ENCODE measurements at regions not wholly inside any gene's neighbourhood (a gene's known extent, or its start where the extent isn't known, plus 50 kb on each side); places are given as distances from the start of the nearest gene placed in this dataset.

DNA sequence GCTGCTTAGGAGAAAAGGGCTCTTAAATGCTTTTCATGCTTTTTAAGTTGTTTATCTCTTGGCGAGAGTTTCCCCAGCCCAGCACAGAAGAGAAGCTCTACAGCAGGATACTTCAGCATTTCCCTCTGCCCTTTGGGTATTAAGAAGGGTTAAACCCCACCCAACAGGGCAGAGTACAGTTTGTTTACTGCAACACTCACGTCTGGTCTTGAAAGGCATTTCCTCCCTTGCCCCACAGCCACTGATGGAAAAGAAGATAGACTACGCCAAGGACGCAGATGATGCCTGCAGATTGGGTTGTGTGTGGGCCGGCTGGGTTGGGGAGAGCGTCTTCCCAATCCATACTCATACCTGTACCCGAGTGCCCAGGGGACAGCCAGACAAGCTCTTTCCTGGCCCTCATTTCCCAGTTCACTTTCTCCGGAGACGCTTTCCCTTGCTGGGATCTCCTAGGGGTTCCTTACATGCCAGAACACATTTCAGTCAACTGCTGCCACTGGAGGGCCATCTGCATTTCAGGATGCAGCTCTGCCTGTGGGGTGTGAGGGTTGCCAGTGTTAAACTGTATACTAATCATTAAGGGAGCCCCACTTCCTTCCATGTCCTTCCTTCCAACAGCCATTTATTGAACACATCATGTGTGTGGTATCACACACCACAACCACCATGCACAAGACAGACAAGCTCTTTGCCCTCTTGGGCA lies 96.5 kb upstream of the DHX15 start:
- no TSS peak for BruUV-seq (replicated peaks)
- intact Hi-C loops (cut with micrococcal nuclease), result loop anchor here (10.0 kb wide), 1 partner anchor 206 kb away; no protein-coding TSS in a partner anchor
- no CpG with 5 or more reads among the region's 9 CpGs for WGBS, 2 experiments (ENCODE audit: extremely low coverage in 2 of 2, insufficient read length in 1 of 2)

More for the DNA sequence above, 96.5 kb upstream of the DHX15 start:
- Histone ChIP-seq H3K27me3 (ENCODE audit: control insufficient read depth, insufficient read depth, low read length) (peaks cover 16% of the 10 kb centered on the region), H3K9me3 (ENCODE audit: control insufficient read depth, insufficient read depth, low read length) (peaks cover 2% of the 10 kb centered on the region; the same call in 1 of the 2 replicates), H3K14ac (replicated peaks; ENCODE audit: low read depth, low read length) (no peak overlapping the region), H2AK9ac (replicated peaks; ENCODE audit: low read depth, low read length, poor library complexity) (no peak overlapping the region), H3K56ac (ENCODE audit: extremely low read depth, insufficient read depth, low read length) (no peak overlapping the region), H3K23ac (ENCODE audit: low read depth, low read length) (no peak overlapping the region), H3K4me3 (ENCODE audit: insufficient read depth, low read depth, low read length) (no peak overlapping the region), H3K79me1 (ENCODE audit: low read depth in 1 of 2, low read length in 2 of 2) (no peaks in the 10 kb centered on the region), H4K20me1 (ENCODE audit: insufficient read depth, low read length) (no peaks in the 10 kb centered on the region), H2BK120ac (ENCODE audit: low read depth, low read length) (no peak overlapping the region), H3K9ac (ENCODE audit: low read depth, low read length) (no peak overlapping the region), H4K91ac (ENCODE audit: insufficient read depth, low read depth, low read length) (no peak overlapping the region), H3K4ac (ENCODE audit: low read depth, low read length) (no peak overlapping the region), H2BK20ac (ENCODE audit: low read depth, low read length) (no peak overlapping the region), H3K4me2 (ENCODE audit: low read depth, low read length) (no peak overlapping the region), H4K5ac (ENCODE audit: low read depth, low read length) (no peak overlapping the region), H3K18ac (ENCODE audit: low read depth, low read length) (no peak overlapping the region), H2BK15ac (ENCODE audit: low read depth, low read length) (no peak overlapping the region), H3K4me1 (ENCODE audit: control insufficient read depth, insufficient read depth, low read length) (no peaks in the 10 kb centered on the region), H3K36me3 (ENCODE audit: control insufficient read depth, insufficient read depth, low read length) (no peaks in the 10 kb centered on the region), H2AK5ac (ENCODE audit: low read depth, low read length) (no peak overlapping the region), H3K9me1 (ENCODE audit: insufficient read depth, low read length) (0 out of 2 replicates have a peak, but pooled peaks cover 2% of the 10 kb centered on the region), H3K27ac (ENCODE audit: insufficient read depth, low read length) (no peak overlapping the region), H4K8ac (ENCODE audit: low read depth in 2 of 2, low read length in 2 of 2) (no peak overlapping the region), H2AFZ (replicated peaks; ENCODE audit: low read length, poor library complexity) (no peak overlapping the region), H2BK5ac (ENCODE audit: low read depth, low read length, poor library complexity, severe bottlenecking) (no peak overlapping the region)
- in situ Hi-C loops (cut with MboI; ENCODE audit: low sequenced_read_pairs), result loop anchor here (25.0 kb wide), 1 partner anchor 194 kb away; no protein-coding TSS in a partner anchor
- ATAC-seq (ENCODE audit: low read depth), result no peak
- no peak for TF ChIP-seq FOS (IDR thresholded peaks at IDR 0.05; ENCODE audit: low read depth, low read length)
- TF ChIP-seq RCOR1 (IDR thresholded peaks at IDR 0.05; ENCODE audit: insufficient replicate concordance, low read length), result no peak
- no peak for TF ChIP-seq RFX5 (IDR thresholded peaks at IDR 0.05; ENCODE audit: low read depth, low read length)
- no peak for TF ChIP-seq MXI1 (IDR thresholded peaks at IDR 0.05; ENCODE audit: borderline replicate concordance, low read depth, low read length)
- no peak for TF ChIP-seq CEBPB (IDR thresholded peaks at IDR 0.05; ENCODE audit: low read depth, low read length)
- TF ChIP-seq, protein P1, sequence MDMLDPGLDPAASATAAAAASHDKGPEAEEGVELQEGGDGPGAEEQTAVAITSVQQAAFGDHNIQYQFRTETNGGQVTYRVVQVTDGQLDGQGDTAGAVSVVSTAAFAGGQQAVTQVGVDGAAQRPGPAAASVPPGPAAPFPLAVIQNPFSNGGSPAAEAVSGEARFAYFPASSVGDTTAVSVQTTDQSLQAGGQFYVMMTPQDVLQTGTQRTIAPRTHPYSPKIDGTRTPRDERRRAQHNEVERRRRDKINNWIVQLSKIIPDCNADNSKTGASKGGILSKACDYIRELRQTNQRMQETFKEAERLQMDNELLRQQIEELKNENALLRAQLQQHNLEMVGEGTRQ (IDR thresholded peaks at IDR 0.05; ENCODE audit: low read depth, low read length), result no peak
- no peak for TF ChIP-seq MAFK (IDR thresholded peaks at IDR 0.05; ENCODE audit: low read depth, low read length)
- no peak for TF ChIP-seq BHLHE40 (IDR thresholded peaks at IDR 0.05; ENCODE audit: low read depth, low read length)
- TF ChIP-seq CHD1 (IDR thresholded peaks at IDR 0.05; ENCODE audit: low read depth, low read length), result no peak
- TF ChIP-seq NFE2L2 (IDR thresholded peaks at IDR 0.05; ENCODE audit: low read depth, low read length), result no peak
- TF ChIP-seq SMC3 (IDR thresholded peaks at IDR 0.05; ENCODE audit: low read depth, low read length), result no peak
- TF ChIP-seq MAZ (IDR thresholded peaks at IDR 0.05; ENCODE audit: borderline replicate concordance, low read depth, low read length), result no peak
- no peak for TF ChIP-seq POLR2A (IDR thresholded peaks at IDR 0.05; ENCODE audit: low read depth, low read length)
- TF ChIP-seq, protein P2, sequence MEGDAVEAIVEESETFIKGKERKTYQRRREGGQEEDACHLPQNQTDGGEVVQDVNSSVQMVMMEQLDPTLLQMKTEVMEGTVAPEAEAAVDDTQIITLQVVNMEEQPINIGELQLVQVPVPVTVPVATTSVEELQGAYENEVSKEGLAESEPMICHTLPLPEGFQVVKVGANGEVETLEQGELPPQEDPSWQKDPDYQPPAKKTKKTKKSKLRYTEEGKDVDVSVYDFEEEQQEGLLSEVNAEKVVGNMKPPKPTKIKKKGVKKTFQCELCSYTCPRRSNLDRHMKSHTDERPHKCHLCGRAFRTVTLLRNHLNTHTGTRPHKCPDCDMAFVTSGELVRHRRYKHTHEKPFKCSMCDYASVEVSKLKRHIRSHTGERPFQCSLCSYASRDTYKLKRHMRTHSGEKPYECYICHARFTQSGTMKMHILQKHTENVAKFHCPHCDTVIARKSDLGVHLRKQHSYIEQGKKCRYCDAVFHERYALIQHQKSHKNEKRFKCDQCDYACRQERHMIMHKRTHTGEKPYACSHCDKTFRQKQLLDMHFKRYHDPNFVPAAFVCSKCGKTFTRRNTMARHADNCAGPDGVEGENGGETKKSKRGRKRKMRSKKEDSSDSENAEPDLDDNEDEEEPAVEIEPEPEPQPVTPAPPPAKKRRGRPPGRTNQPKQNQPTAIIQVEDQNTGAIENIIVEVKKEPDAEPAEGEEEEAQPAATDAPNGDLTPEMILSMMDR (conservative IDR thresholded peaks at IDR 0.05; ENCODE audit: low read depth, low read length), result no peak
- TF ChIP-seq RAD21 (IDR thresholded peaks at IDR 0.05; ENCODE audit: low read length), result no peak
- no peak for TF ChIP-seq ELK1 (IDR thresholded peaks at IDR 0.05; ENCODE audit: borderline replicate concordance, low read depth, low read length)
- POLR2A ChIA-PET (ENCODE audit: unreplicated experiment), result interaction anchor here (0.6 kb wide), 1 partner anchor 1466 kb away, joined by 5 read pairs; no protein-coding TSS in a partner anchor
- no peak for DNase-seq
- dilution Hi-C loops (cut with HindIII; ENCODE audit: low sequenced_read_pairs, unreplicated experiment), result no loop called here
- CTCF ChIA-PET, result no interaction called here

Data from IMR-90 (cell line).